Skeletal muscle satellite cell (primary cell): ENCODE measurements at regions not wholly inside any gene's neighbourhood (a gene's known extent, or its start where the extent isn't known, plus 50 kb on each side); places are given as distances from the start of the nearest gene placed in this dataset.

ENCODE experiments used
- H3K27me3 ChIP-seq: 2 replicates; pipeline ENCODE4 v1.7.0; 2013; ENCODE audit warnings: low read length; ENCODE audit not compliant: control insufficient read depth, insufficient read depth
- H3K36me3 ChIP-seq: 2 replicates; pipeline ENCODE4 v1.7.0; 2013; ENCODE audit warnings: mild to moderate bottlenecking, control low read depth, low read length; ENCODE audit not compliant: insufficient read depth
- H3K4me1 ChIP-seq: 2 replicates; pipeline ENCODE4 v1.7.0; 2013; ENCODE audit warnings: low read length; ENCODE audit not compliant: control insufficient read depth, insufficient read depth
- H3K4me2 ChIP-seq: 2 replicates; pipeline ENCODE4 v1.7.0; 2013; ENCODE audit warnings: mild to moderate bottlenecking, low read length
- H3K4me3 ChIP-seq: 2 replicates; pipeline ENCODE4 v1.7.0; 2013; ENCODE audit warnings: low read length
- H3K9ac ChIP-seq: 2 replicates; pipeline ENCODE4 v1.7.0; 2013; ENCODE audit warnings: mild to moderate bottlenecking, low read depth, low read length, moderate library complexity
- H3K9me3 ChIP-seq: replicated peaks from 2 replicates; pipeline ENCODE4 v1.7.0; 2013; ENCODE audit warnings: mild to moderate bottlenecking, control low read depth, low read length

DNA sequence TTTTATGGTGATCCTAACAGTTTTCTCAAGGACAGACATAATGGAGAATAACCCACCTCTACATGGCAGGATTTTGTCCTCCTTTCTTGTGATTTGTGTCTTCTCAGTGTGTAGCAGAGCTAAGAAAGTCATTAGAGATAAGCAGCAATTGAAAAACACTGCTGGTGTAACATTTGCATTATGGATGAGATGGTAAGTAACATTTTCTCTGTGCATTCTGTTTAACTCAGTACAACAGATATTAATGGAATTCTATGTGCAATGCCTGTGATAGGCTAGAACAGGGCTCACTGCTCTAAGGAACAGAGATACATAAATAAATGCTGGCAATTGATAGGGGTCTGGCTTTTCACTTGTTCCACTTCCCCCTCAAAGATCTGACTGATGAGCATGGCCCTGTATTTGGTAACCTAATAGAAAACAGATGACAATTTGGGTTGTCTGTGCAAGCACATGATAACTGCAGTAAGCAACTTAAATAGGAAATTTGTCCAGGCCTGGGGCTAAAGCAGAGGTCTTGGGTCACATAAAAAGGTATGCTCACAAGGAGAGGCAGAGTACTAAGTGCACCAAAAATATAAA, 560.3 kb upstream of the POM121L12 start:
- Histone ChIP-seq H3K4me3 (no peak overlapping the region), H3K27me3 (no peaks in the 10 kb centered on the region), H3K9ac (no peak overlapping the region), H3K9me3 (peaks cover 1% of the 10 kb centered on the region), H3K4me1 (no peaks in the 10 kb centered on the region), H3K36me3 (no peaks in the 10 kb centered on the region), H3K4me2 (no peak overlapping the region)

DNA sequence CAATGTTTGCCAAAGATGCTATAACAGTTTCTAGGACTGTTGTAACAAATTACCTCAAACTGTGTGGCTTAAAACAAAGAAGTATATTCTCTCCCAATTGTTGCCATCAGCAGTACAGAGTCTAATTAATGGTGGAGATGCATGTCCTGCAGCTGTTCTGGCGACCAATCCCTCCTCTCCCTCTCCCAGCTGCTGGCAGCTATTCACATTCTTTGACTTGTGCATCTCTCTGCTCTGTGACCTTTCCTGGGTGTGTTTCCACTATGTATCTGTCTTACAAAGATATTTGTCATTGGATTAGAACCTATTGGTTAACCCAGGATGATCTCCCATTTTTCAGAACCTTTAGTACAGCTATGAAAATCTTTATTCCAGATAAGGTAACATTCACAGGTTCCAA, 561.7 kb upstream of the POM121L12 start:
- no peak overlapping the region for H3K9ac ChIP-seq
- H3K27me3 ChIP-seq = no peaks in the 10 kb centered on the region
- no peak overlapping the region for H3K4me2 ChIP-seq
- H3K36me3 ChIP-seq = no peaks in the 10 kb centered on the region
- H3K4me3 ChIP-seq = no peak overlapping the region
- H3K9me3 ChIP-seq = peaks cover 2% of the 10 kb centered on the region
- H3K4me1 ChIP-seq = no peaks in the 10 kb centered on the region

DNA sequence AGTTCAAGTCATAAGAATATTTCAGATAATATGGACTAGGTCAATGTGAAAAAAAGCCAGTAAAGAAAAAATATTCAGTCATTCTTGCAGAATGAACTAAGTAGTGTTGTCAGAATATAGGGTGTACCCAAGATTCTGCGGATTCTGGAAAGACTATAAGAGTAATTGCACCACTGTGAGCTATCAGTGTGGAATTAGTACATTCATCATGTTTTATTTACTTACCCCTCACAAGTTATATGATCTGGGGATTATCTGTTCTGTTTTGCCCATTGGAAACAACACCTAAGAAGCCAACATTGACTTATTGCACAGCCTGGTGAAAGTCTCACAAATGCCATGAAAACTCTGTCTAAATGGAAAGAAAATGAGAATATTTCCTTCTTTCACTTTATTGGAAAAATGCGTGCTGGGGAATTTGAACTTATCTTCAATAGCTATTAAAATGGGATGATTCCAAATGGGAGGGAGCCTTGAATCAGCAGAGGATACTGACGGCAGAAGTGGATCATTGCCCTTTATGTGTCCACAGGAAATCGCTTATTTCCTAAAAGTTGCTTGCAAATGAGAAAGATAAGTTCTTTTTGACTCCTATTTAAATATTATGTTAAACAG, 563.3 kb upstream of the POM121L12 start:
- Histone ChIP-seq H3K9ac (no peak overlapping the region), H3K27me3 (no peaks in the 10 kb centered on the region), H3K36me3 (no peaks in the 10 kb centered on the region), H3K4me2 (no peak overlapping the region), H3K4me3 (no peak overlapping the region), H3K9me3 (peaks cover 2% of the 10 kb centered on the region), H3K4me1 (no peaks in the 10 kb centered on the region)

DNA sequence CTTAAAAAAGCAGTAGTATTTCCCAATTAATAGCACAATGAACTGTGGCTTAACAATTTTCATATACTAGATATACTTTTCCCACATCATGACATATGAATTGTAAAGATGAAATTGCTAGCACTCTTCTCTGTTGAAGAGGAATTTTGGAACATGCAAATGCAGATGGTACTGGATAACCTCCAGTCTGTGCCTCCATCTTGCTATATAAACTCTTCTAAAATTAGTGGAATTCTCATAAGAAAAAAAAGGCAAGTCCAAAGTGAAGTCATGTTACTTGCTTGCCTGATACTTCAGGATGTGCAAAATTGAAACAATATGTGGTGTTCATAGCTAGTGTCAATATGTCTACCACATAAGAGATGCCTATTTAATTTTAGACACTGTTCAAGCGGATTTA, 570.2 kb upstream of the POM121L12 start:
- no peaks in the 10 kb centered on the region for H3K27me3 ChIP-seq
- no peaks in the 10 kb centered on the region for H3K4me1 ChIP-seq
- H3K9ac ChIP-seq = no peak overlapping the region
- H3K4me2 ChIP-seq = no peak overlapping the region
- H3K36me3 ChIP-seq = no peaks in the 10 kb centered on the region
- H3K4me3 ChIP-seq = no peak overlapping the region
- peaks cover 7% of the 10 kb centered on the region for H3K9me3 ChIP-seq

DNA sequence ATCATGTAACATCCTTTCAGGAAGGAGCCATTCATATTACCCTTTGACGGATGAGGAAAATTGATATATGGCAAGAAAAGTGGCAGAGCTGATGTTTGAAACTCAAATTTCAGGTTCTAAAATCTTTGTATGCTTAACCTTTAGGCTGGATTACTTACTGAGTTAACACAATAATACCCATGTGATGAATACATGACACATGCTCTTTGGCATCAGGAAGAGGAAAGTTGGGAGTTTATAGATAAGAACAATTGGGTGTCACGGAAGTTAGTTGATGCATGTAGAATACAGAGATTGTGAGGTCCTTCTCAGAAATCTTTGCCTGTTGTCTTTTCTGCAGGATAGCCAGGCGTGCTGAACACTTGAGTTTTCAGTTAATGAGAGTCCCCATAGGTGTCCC, 572.1 kb upstream of the POM121L12 start:
- H3K9me3 ChIP-seq = peaks cover 5% of the 10 kb centered on the region
- no peaks in the 10 kb centered on the region for H3K36me3 ChIP-seq
- no peaks in the 10 kb centered on the region for H3K27me3 ChIP-seq
- H3K4me2 ChIP-seq = no peak overlapping the region
- H3K4me1 ChIP-seq = no peaks in the 10 kb centered on the region
- no peak overlapping the region for H3K4me3 ChIP-seq
- H3K9ac ChIP-seq = no peak overlapping the region

DNA sequence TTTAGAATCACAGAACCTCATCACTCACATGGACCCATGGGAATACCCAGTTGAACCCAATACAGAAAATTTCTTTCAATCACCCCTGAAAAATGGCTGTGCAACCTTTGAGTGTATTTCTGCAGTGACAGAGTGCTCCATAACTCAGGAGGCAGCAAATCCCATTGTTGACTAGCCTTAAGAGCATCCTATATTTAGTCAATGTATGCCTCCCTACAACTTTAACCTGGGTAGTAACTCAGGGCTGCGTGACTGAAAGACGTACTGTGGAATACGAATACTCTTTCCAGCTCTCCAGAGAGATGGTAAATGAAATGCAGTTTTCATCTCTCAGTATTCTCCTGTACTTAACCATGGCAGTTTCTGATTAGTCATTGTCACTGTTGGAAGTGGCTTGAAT, 573.0 kb upstream of the POM121L12 start:
- Histone ChIP-seq H3K4me3 (no peak overlapping the region), H3K9ac (no peak overlapping the region), H3K9me3 (peaks cover 5% of the 10 kb centered on the region), H3K4me2 (no peak overlapping the region), H3K27me3 (no peaks in the 10 kb centered on the region), H3K4me1 (no peaks in the 10 kb centered on the region), H3K36me3 (no peaks in the 10 kb centered on the region)

DNA sequence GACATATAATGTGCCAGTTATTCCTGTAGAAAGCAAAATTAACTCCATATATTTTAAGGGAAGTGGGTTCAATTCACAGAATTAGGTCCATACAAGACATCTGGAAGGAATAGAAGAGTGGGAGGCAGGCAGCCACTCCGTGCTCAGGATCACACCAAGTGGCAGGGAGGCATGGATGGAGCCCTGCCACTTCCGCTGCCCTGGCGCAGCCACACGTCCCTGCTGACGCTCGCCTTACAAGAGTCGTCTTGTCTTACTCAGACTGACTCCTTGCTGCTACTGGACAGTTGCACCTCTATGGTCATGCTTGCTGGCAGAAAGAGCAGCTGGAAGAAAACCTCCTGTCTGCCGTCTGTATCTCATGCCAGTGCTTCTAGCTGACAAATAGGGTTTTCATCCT, 579.9 kb upstream of the POM121L12 start:
- Histone ChIP-seq H3K4me3 (no peak overlapping the region), H3K9me3 (peaks cover 3% of the 10 kb centered on the region), H3K4me2 (no peak overlapping the region), H3K27me3 (no peaks in the 10 kb centered on the region), H3K4me1 (no peaks in the 10 kb centered on the region), H3K9ac (no peak overlapping the region), H3K36me3 (no peaks in the 10 kb centered on the region)

DNA sequence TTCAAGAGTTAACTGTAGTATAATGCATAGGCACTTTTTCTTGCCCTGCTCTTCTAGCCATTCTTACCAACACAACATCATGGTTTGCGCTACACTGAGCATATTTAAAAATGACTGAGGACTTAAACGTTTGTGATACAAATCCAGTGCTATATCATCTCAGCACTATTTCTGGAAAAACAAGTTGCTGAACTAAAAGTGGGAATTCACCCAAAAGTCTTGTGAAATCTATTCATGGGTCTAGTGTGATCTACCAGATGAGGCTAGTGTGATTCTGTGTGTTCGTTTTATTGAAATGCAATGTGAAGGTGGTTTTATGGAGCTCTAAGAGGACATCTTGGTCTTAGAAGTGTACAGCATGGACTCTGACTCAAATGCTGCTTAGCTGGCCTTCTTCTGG, 584.6 kb upstream of the POM121L12 start:
- H3K4me1 ChIP-seq = no peaks in the 10 kb centered on the region
- H3K4me2 ChIP-seq = no peak overlapping the region
- no peaks in the 10 kb centered on the region for H3K27me3 ChIP-seq
- H3K4me3 ChIP-seq = no peak overlapping the region
- peaks cover 9% of the 10 kb centered on the region for H3K9me3 ChIP-seq
- no peak overlapping the region for H3K9ac ChIP-seq
- H3K36me3 ChIP-seq = no peaks in the 10 kb centered on the region

DNA sequence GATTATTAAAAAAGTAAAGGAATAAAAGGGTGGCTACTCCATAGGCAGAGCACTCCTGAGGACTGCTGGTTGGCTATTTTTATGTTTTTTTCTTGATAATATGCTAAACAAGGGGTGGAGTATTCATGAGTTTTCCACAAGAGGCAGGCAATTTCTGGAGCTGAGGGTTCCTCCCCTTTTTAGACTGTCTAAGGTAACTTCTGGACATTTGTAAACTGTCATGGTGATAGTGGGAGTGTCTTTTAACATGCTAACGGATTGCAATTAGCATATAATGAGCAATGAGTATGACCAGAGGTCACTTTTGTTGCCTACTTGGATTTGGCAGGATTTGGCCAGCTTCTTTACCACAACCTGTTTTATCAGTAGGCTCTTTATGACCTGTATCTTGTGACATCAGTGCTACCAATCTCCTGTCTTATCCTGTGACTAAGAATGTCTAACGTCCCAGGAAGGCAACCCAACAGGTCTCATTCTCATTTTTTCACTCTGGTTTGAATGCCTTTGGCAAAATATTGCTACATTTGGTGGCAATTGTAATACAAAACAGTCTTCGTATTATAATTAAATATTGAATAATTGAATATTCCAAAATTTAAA, 587.8 kb upstream of the POM121L12 start:
- Histone ChIP-seq H3K4me2 (no peak overlapping the region), H3K9me3 (peaks cover 9% of the 10 kb centered on the region), H3K36me3 (no peaks in the 10 kb centered on the region), H3K4me3 (no peak overlapping the region), H3K9ac (no peak overlapping the region), H3K4me1 (no peaks in the 10 kb centered on the region), H3K27me3 (no peaks in the 10 kb centered on the region)

DNA sequence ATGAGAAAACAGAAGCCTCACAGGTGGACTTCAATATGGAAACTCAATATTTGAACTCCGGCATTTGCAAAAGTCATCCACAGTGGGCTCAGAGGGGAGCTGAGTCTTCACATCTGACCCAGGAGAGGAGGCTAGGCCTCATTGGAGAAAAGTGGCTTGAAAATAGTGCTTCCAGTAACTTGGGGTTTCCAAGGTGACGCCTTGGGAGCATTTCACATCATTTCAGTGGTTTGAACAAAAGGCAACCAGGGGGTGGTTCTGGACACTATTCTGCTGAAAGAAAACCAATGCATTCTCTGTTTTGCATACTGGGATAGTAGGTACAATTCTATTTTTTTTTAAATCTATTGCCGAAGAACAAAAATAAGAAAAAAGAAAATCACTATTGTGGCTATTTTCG, 599.2 kb upstream of the POM121L12 start:
- Histone ChIP-seq H3K27me3 (no peaks in the 10 kb centered on the region), H3K9ac (no peak overlapping the region), H3K9me3 (no peaks in the 10 kb centered on the region)

DNA sequence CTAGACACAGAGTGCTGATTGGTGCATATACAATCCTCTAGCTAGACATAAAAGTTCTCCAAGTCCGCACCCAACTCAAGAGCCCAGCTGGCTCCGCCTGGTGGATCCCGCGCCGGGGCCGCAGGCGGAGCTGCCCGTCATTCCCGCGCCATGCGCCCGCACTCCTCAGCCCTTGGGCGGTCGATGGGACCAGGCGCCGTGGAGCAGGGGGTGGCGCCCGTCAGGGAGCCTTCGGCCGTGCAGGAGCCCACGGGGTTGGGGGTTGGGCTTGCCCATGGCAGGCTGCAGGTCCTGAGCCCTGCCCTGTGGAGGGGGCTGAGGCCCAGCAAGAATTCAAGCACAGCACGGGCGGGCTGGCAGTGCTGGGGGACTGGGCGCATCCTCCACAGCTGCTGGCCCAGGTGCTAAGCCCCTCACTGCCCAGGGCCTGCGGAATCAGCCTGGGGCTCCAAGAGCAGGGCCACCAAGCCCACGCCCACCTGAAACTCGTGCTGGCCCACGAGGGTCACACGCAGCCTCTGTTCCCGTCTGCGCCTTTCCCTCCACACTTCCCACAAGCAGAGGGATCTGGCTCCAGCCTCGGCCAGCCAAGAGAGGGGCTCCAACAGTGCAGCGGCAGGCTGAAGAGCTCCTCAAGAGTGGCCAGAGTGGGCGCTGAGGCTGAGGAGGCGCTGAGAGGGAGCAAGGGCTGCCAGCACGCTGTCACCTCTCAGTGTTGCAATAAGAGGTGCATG, 604.2 kb upstream of the POM121L12 start:
- Histone ChIP-seq H3K4me1 (no peaks in the 10 kb centered on the region), H3K4me3 (no peak overlapping the region), H3K36me3 (no peaks in the 10 kb centered on the region), H3K27me3 (no peaks in the 10 kb centered on the region), H3K4me2 (no peak overlapping the region), H3K9ac (no peak overlapping the region), H3K9me3 (no peaks in the 10 kb centered on the region)

More for the DNA sequence above, 599.2 kb upstream of the POM121L12 start:
- no peaks in the 10 kb centered on the region for H3K4me1 ChIP-seq
- H3K4me2 ChIP-seq = no peak overlapping the region
- no peaks in the 10 kb centered on the region for H3K36me3 ChIP-seq
- no peak overlapping the region for H3K4me3 ChIP-seq
